Breast epithelium (tissue), 4 donors: ENCODE measurements at regions not wholly inside any gene's neighbourhood (a gene's known extent, or its start where the extent isn't known, plus 50 kb on each side); places are given as distances from the start of the nearest gene placed in this dataset.

Experiments
- DNase-seq, 2 donors: peaks; one replicate each; pipeline ENCODE4 v3.0.0-alpha.2; 2019; ENCODE audit warnings: low spot score in 2 of 2
- H3K27ac ChIP-seq, 2 donors: fragments of 200-600 bp; sonication (generic) in 1 of 2; one replicate each; pipeline ENCODE4 v1.5.1; 2016 to 2019; ENCODE audit warnings: mild to moderate bottlenecking in 1 of 2
- H3K27me3 ChIP-seq, 2 donors: fragments of 200-600 bp; sonication (generic) in 1 of 2; one replicate each; pipeline versions ENCODE4 v1.5.1 to v1.6.0; 2017 to 2019; ENCODE audit warnings: control low read depth in 1 of 2, mild to moderate bottlenecking in 1 of 2
- H3K36me3 ChIP-seq: fragments of 200-600 bp; one replicate; pipeline ENCODE4 v1.5.1; 2019
- H3K4me1 ChIP-seq, 2 donors: fragments of 200-600 bp; sonication (generic); one replicate each; pipeline ENCODE4 v1.5.1; 2016 to 2019; ENCODE audit warnings: control low read depth in 1 of 2
- H3K4me3 ChIP-seq, 3 donors: fragments of 200-600 bp; sonication (generic); 1 replicate in 2 of 3; 2 replicates in 1 of 3; pipeline ENCODE4 v1.5.1; 2016 to 2019; ENCODE audit warnings: mild to moderate bottlenecking in 3 of 3, moderate library complexity in 2 of 3
- H3K9me3 ChIP-seq, 2 donors: fragments of 200-600 bp; sonication (generic) in 1 of 2; one replicate each; pipeline ENCODE4 v1.5.1; 2016 to 2019; ENCODE audit warnings: control low read depth in 1 of 2
- CTCF ChIP-seq, 3 donors: fragments of 450-650 bp; IDR thresholded peaks; one replicate each; pipeline ENCODE4 v1.5.1; 2016 to 2017; ENCODE audit warnings: antibody characterized with exemption in 3 of 3, mild to moderate bottlenecking in 3 of 3, moderate library complexity in 3 of 3
- POLR2A ChIP-seq: fragments of 450-650 bp; IDR thresholded peaks from one replicate; pipeline ENCODE4 v1.6.1; 2016; ENCODE audit warnings: antibody characterized with exemption, mild to moderate bottlenecking, moderate library complexity
- POLR2AphosphoS5 ChIP-seq, 3 donors: sonication (generic); formaldehyde crosslinking; IDR thresholded peaks; one replicate each; pipeline ENCODE4 v1.6.1; 2017; ENCODE audit warnings: antibody characterized with exemption in 3 of 3
- intact Hi-C: fragments of 100-400 bp; cut with DNase I; formaldehyde crosslinking; loops from one replicate; pipeline ENCODE4 v1.15.1; 2023; ENCODE audit warnings: low total_unique reads

GRCh38 chr1:195594773-195595172 lies 1013.5 kb downstream of the KCNT2 start:
- Histone ChIP-seq H3K27ac (no peak overlapping the region), H3K4me3 (no peak overlapping the region), H3K27me3 (no peaks in the 10 kb centered on the region), H3K9me3 (no peaks in the 10 kb centered on the region), H3K4me1 (no peaks in the 10 kb centered on the region), H3K36me3 (no peaks in the 10 kb centered on the region)
- intact Hi-C loops, result no loop called here
- TF ChIP-seq CTCF (IDR thresholded peaks at IDR 0.05) (no peak), POLR2AphosphoS5 (IDR thresholded peaks at IDR 0.05) (no peak), POLR2A (no peak)
- DNase-seq, result no peak

- no peak for DNase-seq
- TF ChIP-seq POLR2AphosphoS5 (IDR thresholded peaks at IDR 0.05), result no peak
- TF ChIP-seq CTCF (IDR thresholded peaks at IDR 0.05), result no peak
- TF ChIP-seq POLR2A, result no peak
- Histone ChIP-seq H3K27ac (no peak overlapping the region), H3K9me3 (no peaks in the 10 kb centered on the region), H3K36me3 (no peaks in the 10 kb centered on the region), H3K4me3 (no peak overlapping the region), H3K27me3 (no peaks in the 10 kb centered on the region), H3K4me1 (no peaks in the 10 kb centered on the region)
- intact Hi-C loops, result no loop called here
Measured at GRCh38 chr1:195594322-195594721, 1013.9 kb downstream of the KCNT2 start.

- intact Hi-C loops, result no loop called here
- no peak for DNase-seq
- Histone ChIP-seq H3K4me3 (no peak overlapping the region), H3K36me3 (no peaks in the 10 kb centered on the region), H3K27ac (peak overlapping the region in 1 of 2 donors; percentile 19), H3K9me3 (no peaks in the 10 kb centered on the region), H3K4me1 (no peaks in the 10 kb centered on the region), H3K27me3 (no peaks in the 10 kb centered on the region)
- TF ChIP-seq CTCF (IDR thresholded peaks at IDR 0.05), result no peak
- no peak for TF ChIP-seq POLR2AphosphoS5 (IDR thresholded peaks at IDR 0.05)
- TF ChIP-seq POLR2A, result no peak
Measured at GRCh38 chr1:195591917-195592672, 1016.1 kb downstream of the KCNT2 start.

GRCh38 chr1:195590649-195591048 lies 1017.6 kb downstream of the KCNT2 start:
- no peak overlapping the region for H3K4me3 ChIP-seq
- TF ChIP-seq CTCF (IDR thresholded peaks at IDR 0.05), result no peak
- no peak for TF ChIP-seq POLR2A
- TF ChIP-seq POLR2AphosphoS5 (IDR thresholded peaks at IDR 0.05), result no peak
- H3K4me1 ChIP-seq, result no peaks in the 10 kb centered on the region
- no peaks in the 10 kb centered on the region for H3K9me3 ChIP-seq
- intact Hi-C loops, result no loop called here
- H3K36me3 ChIP-seq, result no peaks in the 10 kb centered on the region
- H3K27me3 ChIP-seq, result no peaks in the 10 kb centered on the region
- H3K27ac ChIP-seq, result no peak overlapping the region
- DNase-seq, result no peak

- H3K27ac ChIP-seq, result no peak overlapping the region
- no peaks in the 10 kb centered on the region for H3K9me3 ChIP-seq
- intact Hi-C loops, result no loop called here
- H3K27me3 ChIP-seq, result no peaks in the 10 kb centered on the region
- no peak for DNase-seq
- H3K4me3 ChIP-seq, result no peak overlapping the region
- TF ChIP-seq CTCF (IDR thresholded peaks at IDR 0.05) (no peak), POLR2A (no peak), POLR2AphosphoS5 (IDR thresholded peaks at IDR 0.05) (no peak)
- no peaks in the 10 kb centered on the region for H3K4me1 ChIP-seq
- peaks cover 5% of the 10 kb centered on the region for H3K36me3 ChIP-seq
Measured at GRCh38 chr1:195584870-195585624, 1023.2 kb downstream of the KCNT2 start.
